ENCODE measurements at regions not wholly inside any gene's neighbourhood (a gene's known extent, or its start where the extent isn't known, plus 50 kb on each side); places are given as distances from the start of the nearest gene placed in this dataset.

- H3K27me3 ChIP-seq (ENCODE audit: insufficient read depth, poor library complexity, severe bottlenecking): no peaks in the 10 kb centered on the region
- no peak overlapping the region for H3K27ac ChIP-seq (replicated peaks)
- no peak for DNase-seq (ENCODE audit: low read depth in 1 of 2, low spot score in 1 of 2)
- no peak overlapping the region for H3K4me3 ChIP-seq (replicated peaks; ENCODE audit: insufficient read depth, low read length)
- no peak for TF ChIP-seq REST (IDR thresholded peaks at IDR 0.05; ENCODE audit: insufficient replicate concordance, low read depth)
- TF ChIP-seq POLR2AphosphoS5 (IDR thresholded peaks at IDR 0.05; ENCODE audit: low read depth): no peak
- TF ChIP-seq SPI1 (IDR thresholded peaks at IDR 0.05; ENCODE audit: borderline replicate concordance, low read depth): no peak
- TF ChIP-seq CTCF (IDR thresholded peaks at IDR 0.05; ENCODE audit: insufficient read depth, low read length): no peak
- TF ChIP-seq GABPA (IDR thresholded peaks at IDR 0.05; ENCODE audit: low read depth): no peak
Observed at GRCh38 chr10:8312781-8313180, 258.3 kb downstream of the GATA3 start.

GRCh38 chr10:8314486-8314885 is 260.0 kb downstream of the GATA3 start:
- Histone ChIP-seq H3K27ac (replicated peaks) (no peak overlapping the region), H3K4me3 (replicated peaks; ENCODE audit: insufficient read depth, low read length) (no peak overlapping the region), H3K27me3 (ENCODE audit: insufficient read depth, poor library complexity, severe bottlenecking) (no peaks in the 10 kb centered on the region)
- DNase-seq (ENCODE audit: low read depth in 1 of 2, low spot score in 1 of 2): no peak
- TF ChIP-seq POLR2AphosphoS5 (IDR thresholded peaks at IDR 0.05; ENCODE audit: low read depth) (no peak), REST (IDR thresholded peaks at IDR 0.05; ENCODE audit: insufficient replicate concordance, low read depth) (no peak), GABPA (IDR thresholded peaks at IDR 0.05; ENCODE audit: low read depth) (no peak), CTCF (IDR thresholded peaks at IDR 0.05; ENCODE audit: insufficient read depth, low read length) (no peak), SPI1 (IDR thresholded peaks at IDR 0.05; ENCODE audit: borderline replicate concordance, low read depth) (no peak)

- H3K27me3 ChIP-seq (ENCODE audit: insufficient read depth, poor library complexity, severe bottlenecking): no peaks in the 10 kb centered on the region
- DNase-seq (ENCODE audit: low read depth in 1 of 2, low spot score in 1 of 2): no peak
- no peak for TF ChIP-seq REST (IDR thresholded peaks at IDR 0.05; ENCODE audit: insufficient replicate concordance, low read depth)
- TF ChIP-seq CTCF (IDR thresholded peaks at IDR 0.05; ENCODE audit: insufficient read depth, low read length): no peak
- no peak for TF ChIP-seq GABPA (IDR thresholded peaks at IDR 0.05; ENCODE audit: low read depth)
- no peak for TF ChIP-seq POLR2AphosphoS5 (IDR thresholded peaks at IDR 0.05; ENCODE audit: low read depth)
- H3K27ac ChIP-seq (replicated peaks): no peak overlapping the region
- H3K4me3 ChIP-seq (replicated peaks; ENCODE audit: insufficient read depth, low read length): no peak overlapping the region
Observed at GRCh38 chr10:8315619-8316021, 261.1 kb downstream of the GATA3 start.

All from HL-60 (cell line).